ENCODE measurements at regions not wholly inside any gene's neighbourhood (a gene's known extent, or its start where the extent isn't known, plus 50 kb on each side); places are given as distances from the start of the nearest gene placed in this dataset.

DNA sequence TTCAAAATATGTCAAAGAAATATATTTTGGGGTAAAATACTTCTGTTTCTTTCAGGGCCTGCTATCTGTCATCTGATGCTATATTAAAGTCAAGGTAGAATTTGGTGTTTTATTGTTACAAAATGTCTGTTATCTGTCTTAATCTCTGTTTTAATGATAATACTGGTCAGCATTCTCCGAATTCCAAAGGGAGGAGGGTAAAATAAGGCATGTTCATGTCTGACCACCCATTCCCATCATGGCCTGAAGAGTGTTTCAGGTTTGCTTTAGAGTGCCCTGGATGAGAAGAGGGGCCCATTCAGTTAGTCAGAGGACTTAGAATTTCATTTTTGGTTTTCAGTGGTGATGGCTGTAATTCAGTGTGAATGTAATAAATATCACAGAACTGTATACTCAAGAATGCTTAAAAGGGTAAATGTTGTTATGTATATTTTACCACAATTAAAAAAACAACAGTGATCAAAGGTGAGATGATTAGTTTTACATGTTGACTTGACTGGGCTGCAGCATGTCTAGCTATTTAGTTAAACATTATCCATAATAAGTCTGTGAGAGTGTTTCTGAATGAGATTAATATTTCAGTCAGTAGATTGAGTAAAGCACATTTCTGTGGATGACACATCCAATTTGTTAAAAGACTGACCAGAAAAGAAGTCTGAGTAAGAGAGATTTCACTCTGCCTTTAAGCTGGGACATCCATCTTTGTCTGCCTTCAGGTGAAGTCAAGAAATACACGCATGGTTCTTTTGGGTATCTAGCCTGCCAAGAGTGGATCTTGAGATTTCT is 467.9 kb upstream of the SYT4 start (continued):
- TF ChIP-seq, protein P1, sequence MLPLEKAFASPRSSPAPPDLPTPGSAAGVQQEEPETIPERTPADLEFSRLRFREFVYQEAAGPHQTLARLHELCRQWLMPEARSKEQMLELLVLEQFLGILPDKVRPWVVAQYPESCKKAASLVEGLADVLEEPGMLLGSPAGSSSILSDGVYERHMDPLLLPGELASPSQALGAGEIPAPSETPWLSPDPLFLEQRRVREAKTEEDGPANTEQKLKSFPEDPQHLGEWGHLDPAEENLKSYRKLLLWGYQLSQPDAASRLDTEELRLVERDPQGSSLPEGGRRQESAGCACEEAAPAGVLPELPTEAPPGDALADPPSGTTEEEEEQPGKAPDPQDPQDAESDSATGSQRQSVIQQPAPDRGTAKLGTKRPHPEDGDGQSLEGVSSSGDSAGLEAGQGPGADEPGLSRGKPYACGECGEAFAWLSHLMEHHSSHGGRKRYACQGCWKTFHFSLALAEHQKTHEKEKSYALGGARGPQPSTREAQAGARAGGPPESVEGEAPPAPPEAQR (tag by site-specific recombination; IDR thresholded peaks at IDR 0.05) = no peak
- TF ChIP-seq ZNF555 (tag by site-specific recombination; conservative IDR thresholded peaks at IDR 0.05) (no peak), ZNF792 (tag by site-specific recombination; IDR thresholded peaks at IDR 0.05) (no peak)
- TF ChIP-seq, protein P2, sequence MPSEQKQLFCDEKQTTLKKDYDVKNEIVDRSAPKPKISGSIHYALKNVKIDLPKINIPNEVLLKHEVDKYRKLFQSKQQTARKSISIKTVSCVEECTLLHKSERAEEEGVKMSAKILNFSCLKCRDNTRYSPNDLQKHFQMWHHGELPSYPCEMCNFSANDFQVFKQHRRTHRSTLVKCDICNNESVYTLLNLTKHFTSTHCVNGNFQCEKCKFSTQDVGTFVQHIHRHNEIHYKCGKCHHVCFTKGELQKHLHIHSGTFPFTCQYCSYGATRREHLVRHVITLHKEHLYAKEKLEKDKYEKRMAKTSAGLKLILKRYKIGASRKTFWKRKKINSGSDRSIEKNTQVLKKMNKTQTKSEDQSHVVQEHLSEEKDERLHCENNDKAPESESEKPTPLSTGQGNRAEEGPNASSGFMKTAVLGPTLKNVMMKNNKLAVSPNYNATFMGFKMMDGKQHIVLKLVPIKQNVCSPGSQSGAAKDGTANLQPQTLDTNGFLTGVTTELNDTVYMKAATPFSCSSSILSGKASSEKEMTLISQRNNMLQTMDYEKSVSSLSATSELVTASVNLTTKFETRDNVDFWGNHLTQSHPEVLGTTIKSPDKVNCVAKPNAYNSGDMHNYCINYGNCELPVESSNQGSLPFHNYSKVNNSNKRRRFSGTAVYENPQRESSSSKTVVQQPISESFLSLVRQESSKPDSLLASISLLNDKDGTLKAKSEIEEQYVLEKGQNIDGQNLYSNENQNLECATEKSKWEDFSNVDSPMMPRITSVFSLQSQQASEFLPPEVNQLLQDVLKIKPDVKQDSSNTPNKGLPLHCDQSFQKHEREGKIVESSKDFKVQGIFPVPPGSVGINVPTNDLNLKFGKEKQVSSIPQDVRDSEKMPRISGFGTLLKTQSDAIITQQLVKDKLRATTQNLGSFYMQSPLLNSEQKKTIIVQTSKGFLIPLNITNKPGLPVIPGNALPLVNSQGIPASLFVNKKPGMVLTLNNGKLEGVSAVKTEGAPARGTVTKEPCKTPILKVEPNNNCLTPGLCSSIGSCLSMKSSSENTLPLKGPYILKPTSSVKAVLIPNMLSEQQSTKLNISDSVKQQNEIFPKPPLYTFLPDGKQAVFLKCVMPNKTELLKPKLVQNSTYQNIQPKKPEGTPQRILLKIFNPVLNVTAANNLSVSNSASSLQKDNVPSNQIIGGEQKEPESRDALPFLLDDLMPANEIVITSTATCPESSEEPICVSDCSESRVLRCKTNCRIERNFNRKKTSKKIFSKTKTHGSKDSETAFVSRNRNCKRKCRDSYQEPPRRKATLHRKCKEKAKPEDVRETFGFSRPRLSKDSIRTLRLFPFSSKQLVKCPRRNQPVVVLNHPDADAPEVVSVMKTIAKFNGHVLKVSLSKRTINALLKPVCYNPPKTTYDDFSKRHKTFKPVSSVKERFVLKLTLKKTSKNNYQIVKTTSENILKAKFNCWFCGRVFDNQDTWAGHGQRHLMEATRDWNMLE (tag by site-specific recombination; conservative IDR thresholded peaks at IDR 0.05; ENCODE audit: low read depth) = no peak

DNA sequence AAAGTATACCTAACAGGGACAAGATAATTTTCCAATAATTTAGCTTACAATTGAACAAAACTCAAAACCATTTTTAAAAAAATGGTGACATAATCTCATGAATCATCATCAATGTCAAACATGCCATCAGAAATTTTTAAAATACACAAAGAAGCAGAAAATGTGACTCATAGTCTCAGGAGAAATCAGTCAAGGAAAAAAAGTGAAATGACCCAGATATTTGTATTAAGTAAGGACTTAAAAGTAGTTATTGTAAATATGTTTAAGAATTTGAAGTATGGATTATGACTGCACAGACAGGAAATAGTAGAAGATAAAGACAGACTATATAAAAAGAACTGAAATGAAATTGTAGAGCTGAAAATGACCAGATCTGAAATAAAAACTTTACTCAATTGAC is 473.9 kb upstream of the SYT4 start:
- Histone ChIP-seq H3K9me3 (ENCODE audit: control insufficient read depth, insufficient read depth, low read depth, low read length) (no peaks in the 10 kb centered on the region), H3K36me3 (ENCODE audit: control insufficient read depth in 2 of 2, insufficient read depth in 1 of 2, low read length in 2 of 2) (no peaks in the 10 kb centered on the region), H3K4me3 (ENCODE audit: low read depth, low read length) (no peak overlapping the region), H3K4me1 (ENCODE audit: control insufficient read depth, insufficient read depth, low read length) (no peaks in the 10 kb centered on the region), H3K27ac (ENCODE audit: extremely low read depth, low read depth, low read length) (no peak overlapping the region)
- ChIA-PET CTCF (no interaction called here), POLR2A (no interaction called here)
- no peak for TF ChIP-seq EGR2 (tag by site-specific recombination; IDR thresholded peaks at IDR 0.05; ENCODE audit: low read depth)
- TF ChIP-seq ZNF10 (tag by site-specific recombination; IDR thresholded peaks at IDR 0.05) = no peak
- no peak for TF ChIP-seq ZNF214 (tag by site-specific recombination; IDR thresholded peaks at IDR 0.05; ENCODE audit: borderline replicate concordance)
- no peak for TF ChIP-seq ZNF692 (tag by site-specific recombination; IDR thresholded peaks at IDR 0.05)
- no peak for TF ChIP-seq ZNF184 (tag by site-specific recombination; IDR thresholded peaks at IDR 0.05)
- TF ChIP-seq ZNF394 (tag by site-specific recombination; IDR thresholded peaks at IDR 0.05; ENCODE audit: borderline replicate concordance) = no peak
- TF ChIP-seq ZNF561 (tag by site-specific recombination; IDR thresholded peaks at IDR 0.05; ENCODE audit: borderline replicate concordance) = no peak
- TF ChIP-seq GLIS2 (tag by site-specific recombination; IDR thresholded peaks at IDR 0.05) = no peak
- TF ChIP-seq, protein P3, sequence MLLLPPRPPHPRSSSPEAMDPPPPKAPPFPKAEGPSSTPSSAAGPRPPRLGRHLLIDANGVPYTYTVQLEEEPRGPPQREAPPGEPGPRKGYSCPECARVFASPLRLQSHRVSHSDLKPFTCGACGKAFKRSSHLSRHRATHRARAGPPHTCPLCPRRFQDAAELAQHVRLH (tag by site-specific recombination; IDR thresholded peaks at IDR 0.05) = no peak
- no peak for TF ChIP-seq ZEB2 (tag by site-specific recombination; IDR thresholded peaks at IDR 0.05)
- no peak for TF ChIP-seq ZNF560 (tag by site-specific recombination; IDR thresholded peaks at IDR 0.05; ENCODE audit: borderline replicate concordance)
- TF ChIP-seq, protein P4, sequence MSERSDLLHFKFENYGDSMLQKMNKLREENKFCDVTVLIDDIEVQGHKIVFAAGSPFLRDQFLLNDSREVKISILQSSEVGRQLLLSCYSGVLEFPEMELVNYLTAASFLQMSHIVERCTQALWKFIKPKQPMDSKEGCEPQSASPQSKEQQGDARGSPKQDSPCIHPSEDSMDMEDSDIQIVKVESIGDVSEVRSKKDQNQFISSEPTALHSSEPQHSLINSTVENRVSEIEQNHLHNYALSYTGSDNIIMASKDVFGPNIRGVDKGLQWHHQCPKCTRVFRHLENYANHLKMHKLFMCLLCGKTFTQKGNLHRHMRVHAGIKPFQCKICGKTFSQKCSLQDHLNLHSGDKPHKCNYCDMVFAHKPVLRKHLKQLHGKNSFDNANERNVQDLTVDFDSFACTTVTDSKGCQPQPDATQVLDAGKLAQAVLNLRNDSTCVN (tag by site-specific recombination; optimal IDR thresholded peaks at IDR 0.05) = no peak
- TF ChIP-seq, protein P5, sequence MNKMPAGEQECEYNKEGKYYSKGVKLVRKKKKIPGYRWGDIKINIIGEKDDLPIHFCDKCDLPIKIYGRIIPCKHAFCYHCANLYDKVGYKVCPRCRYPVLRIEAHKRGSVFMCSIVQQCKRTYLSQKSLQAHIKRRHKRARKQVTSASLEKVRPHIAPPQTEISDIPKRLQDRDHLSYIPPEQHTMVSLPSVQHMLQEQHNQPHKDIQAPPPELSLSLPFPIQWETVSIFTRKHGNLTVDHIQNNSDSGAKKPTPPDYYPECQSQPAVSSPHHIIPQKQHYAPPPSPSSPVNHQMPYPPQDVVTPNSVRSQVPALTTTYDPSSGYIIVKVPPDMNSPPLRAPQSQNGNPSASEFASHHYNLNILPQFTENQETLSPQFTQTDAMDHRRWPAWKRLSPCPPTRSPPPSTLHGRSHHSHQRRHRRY (tag by site-specific recombination; IDR thresholded peaks at IDR 0.05) = no peak
- TF ChIP-seq HOXA7 (CRISPR knock-in tag; IDR thresholded peaks at IDR 0.05; ENCODE audit: borderline replicate concordance) = no peak
- TF ChIP-seq OVOL3 (tag by site-specific recombination; IDR thresholded peaks at IDR 0.05) = no peak

Data from HEK293 (cell line).